ENCODE measurements at regions not wholly inside any gene's neighbourhood (a gene's known extent, or its start where the extent isn't known, plus 50 kb on each side); places are given as distances from the start of the nearest gene placed in this dataset.
A peak's percentile ranks its signal among the peaks of the same experiment; 100 is the strongest.

DNA sequence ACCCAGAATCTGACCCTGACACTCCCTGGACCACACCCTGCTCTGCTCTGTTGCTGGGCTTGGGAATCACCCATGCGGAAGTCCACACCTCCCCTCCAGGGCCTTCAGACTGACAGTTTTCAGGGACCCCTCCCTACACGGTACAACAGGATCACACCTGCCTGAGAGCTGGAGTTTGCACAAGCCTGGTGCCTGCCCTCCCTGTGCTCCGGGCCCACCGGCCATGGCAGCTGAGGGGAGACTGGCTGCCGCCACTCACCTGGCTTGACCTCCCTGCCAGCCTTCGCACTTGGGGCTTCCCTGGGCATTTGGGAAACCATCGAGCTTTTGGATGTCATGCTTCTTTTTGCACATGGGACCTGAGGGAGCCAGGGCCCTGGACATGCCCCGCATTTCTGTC, 95.9 kb upstream of the ANKRD34C start:
- no peak for DNase-seq (ENCODE audit: low read depth in 2 of 2)

DNA sequence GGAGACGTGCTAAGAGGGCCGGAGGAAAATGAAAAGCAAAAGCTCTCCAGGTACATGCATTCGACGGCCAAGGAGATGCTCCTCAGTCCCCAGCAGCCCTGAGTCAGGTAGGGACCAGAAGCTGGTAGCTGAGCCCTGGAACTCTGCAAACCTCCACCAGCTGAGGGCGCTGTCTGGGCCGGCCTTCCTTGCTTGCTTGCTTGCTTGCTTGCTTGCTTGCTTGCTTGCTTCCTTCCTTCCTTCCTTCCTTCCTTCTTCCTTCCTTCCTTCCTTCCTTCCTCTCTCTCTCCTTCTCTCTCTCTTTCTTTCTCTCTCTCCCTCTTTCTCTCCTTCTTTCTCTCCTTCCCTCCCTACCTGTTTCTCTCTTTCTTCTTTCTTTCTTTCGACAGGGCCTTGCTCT, 94.6 kb upstream of the RASGRF1 start:
- peak in 1 of 2 donors; percentile 2 for DNase-seq (ENCODE audit: low read depth in 2 of 2)

DNA sequence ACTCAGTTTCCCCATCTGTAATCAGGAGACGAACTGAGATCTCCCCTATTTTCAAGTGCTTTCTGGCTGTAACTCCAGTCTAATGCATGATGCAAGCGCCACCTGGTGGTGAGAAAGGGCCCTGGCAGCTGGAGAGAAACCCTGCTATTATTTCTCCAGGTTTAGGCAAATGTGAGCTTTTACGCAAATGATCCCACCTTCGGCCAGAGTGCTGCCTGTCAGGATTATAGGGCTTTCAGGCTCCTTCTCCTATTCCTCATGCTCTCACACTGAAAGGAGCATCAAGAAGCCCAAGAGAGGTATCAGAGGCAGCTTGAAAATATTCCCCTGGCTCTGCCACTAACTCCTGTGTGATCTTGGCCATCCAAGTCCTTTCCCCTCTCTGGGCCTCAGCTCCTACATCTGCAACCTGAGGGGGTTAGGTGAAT, 93.9 kb upstream of the RASGRF1 start:
- peak; percentile 15 to 42 for DNase-seq (ENCODE audit: low read depth in 2 of 2)

DNA sequence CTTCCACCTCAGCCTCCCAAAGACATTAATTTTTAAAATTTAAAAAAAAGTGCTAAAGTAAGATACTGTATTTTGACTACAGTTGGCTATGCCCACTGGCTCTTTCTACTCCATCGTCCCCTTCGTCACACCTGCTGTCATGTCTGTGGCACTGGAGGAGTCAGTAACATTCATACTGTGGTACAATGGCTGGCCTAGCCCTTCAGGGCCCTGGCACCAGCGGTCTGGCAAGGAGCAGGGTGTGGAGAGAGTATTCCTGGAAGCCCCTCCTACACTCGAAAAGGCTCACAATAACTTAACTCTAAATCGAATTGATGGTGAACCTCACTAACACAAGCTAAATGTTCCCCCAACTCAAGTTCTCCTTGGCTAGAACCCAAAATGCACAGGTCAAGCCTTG, 89.7 kb upstream of the RASGRF1 start:
- no peak for DNase-seq (ENCODE audit: low read depth in 2 of 2)

DNA sequence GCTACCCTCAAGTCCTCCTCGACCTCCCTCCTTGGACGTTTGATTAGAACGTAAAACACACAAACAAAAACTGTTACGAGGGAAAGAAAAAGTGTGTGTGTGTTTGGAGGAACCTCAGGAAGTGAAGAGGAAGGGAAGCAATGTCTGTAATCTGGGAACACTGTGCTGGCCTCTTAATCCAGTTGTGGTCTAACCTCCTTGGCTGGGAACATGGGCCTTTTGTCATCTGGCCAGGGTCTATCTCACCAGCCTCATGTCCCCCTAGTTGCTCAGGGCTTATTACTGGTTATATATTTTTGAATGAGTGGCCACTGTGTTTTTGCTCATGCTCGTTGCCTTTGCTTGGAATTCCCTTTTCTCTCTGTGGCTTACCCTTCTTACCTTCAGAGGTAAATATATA, 89.0 kb upstream of the RASGRF1 start:
- DNase-seq (ENCODE audit: low read depth in 2 of 2) = no peak

DNA sequence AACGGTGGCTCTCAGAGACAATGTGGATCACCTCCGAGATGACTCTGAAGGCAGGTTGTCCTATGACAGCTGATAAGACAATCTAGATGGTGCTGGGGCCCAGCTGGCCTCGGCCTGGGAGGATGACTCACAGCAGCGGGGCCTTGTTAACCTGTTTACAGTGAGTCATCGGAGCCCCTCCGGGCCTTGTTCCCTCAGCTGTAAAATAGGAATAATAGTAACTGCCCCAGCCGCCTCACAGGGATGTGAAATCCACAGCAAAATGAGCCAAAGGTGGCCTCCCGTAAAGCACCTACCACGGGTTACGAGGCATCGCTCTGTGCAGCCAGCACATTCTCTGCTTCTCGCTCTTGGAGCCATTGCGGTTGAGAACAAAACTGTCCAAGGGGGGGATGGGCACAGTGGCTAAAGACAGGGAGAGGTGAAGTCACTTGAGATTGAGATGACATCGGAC, 88.6 kb upstream of the RASGRF1 start:
- no peak for DNase-seq (ENCODE audit: low read depth in 2 of 2)

DNA sequence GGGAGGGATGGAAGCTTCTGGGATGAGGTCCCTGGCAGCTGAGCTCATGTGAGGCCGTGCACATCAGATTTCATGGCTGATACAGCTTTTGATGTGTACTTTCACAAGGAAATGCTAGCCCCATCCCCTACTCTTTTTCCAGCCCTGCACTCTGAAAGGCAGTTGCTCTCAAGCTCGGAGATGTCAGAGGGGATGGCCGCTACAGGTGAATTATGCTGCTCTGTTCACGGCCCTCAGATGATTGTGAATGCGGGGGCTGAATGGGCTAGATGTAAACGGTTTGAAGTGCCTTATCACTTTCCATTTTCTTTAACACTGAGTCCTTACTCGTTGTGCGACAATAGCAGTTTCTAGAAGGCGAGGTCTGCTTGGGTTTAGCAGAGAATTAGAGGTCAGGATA, 88.0 kb upstream of the RASGRF1 start:
- no peak for DNase-seq (ENCODE audit: low read depth in 2 of 2)

DNA sequence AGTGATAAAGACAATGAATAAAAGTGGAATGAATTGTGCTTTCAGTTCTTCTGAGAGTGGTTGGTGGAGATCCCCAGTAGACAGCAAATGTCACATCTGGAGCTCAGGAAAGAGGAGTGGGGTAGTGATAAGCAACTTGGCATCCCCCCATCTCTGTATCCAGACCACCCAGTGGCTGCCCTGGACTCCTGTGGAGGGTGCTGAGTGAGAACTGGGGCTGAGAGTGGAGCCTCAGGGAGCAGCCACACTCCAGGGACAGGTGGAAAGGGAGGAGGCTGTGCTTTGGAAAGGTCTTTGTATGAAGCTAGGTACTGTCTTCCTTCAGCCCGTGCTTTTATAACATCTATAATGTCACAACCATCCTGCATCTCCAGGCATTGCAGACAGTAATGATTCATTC, 85.6 kb upstream of the RASGRF1 start:
- no peak for DNase-seq (ENCODE audit: low read depth in 2 of 2)

DNA sequence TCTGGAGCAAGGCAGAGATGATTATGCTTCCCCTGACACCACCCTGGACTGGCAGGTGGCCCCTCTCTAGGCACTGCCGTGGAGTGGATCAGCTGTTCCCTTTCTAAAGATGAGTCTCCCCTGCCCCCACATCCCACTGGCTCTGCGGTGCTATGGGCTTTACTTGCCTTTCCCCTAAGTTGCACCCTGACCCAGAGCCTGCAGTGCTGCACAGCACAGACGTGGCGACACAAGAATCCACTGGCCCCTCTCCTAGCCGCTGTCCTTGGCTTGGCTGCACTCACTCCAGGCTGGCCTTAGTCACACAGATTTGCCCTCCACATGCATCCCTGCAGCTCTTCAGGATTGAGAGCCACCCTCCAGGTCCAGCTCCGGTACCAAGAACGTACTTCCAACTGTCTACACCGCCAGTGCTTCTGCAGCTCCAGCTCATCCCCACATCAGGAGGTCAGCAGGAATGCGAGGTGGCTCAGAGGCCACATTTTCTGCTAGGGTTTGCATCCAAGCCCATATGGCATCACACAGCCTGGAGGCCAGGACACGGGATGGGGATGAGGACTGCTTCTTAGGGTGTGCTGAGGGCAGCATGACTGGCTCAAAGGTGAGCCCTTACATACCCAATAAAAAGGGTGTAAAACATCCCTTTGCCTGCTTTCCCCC, 82.4 kb upstream of the RASGRF1 start:
- DNase-seq (ENCODE audit: low read depth in 2 of 2) = no peak

DNA sequence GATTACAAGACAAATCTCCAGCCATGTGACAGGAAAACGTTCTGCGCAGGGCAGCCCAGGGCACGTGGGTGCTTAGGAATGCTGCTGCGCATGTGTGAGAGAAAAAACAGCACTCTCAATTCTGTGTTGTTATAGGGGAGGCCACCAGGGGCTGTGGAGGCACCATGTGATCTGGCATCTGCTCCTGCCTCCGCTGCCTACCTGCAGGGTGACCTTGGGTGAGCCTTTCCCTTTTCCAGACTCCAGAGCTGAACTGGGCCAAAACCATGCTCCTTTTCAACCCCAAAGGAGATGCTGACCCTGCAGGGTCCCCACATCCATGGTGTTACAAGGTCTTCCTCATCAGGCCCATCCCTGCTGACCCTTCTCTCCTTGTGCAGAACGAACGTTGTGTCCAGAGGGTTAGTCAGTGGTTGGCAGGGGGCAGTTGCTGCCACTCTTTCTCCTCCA, 81.5 kb upstream of the RASGRF1 start:
- DNase-seq (ENCODE audit: low read depth in 2 of 2) = no peak

DNA sequence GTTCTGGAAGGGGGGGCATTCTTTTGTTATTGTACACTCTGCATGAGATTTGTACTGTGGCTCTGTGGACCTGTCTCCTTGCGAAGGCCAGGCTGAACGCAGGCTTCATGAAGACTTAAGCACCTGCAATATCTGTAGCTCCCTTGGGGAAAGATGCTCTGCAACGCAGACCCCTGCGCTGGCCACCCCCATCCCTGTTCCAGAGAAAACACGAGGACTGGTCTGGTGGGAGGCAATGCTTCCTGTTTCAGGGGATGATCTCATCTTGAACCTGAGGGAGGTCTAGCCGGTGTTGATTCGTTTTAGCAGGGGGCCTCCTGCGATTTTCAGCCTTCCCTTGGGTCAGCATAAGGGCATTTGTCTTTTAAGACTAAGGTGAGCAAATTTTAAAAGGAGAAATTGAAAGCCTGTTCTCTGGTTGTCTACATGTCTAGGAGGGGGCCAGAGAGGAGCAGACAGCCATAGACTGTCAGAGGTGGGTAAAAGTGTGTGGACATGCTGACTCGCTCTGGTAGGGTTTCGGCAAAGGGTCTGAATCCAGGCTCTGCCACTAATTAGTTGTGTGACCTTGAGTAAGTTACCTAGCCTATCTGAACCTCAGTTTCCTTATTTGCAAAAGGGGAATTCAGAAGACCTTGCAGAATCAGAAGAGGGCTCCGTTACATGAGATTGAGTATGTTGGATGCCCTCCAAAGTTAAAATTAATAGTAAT, 80.9 kb upstream of the RASGRF1 start:
- no peak for DNase-seq (ENCODE audit: low read depth in 2 of 2)

DNA sequence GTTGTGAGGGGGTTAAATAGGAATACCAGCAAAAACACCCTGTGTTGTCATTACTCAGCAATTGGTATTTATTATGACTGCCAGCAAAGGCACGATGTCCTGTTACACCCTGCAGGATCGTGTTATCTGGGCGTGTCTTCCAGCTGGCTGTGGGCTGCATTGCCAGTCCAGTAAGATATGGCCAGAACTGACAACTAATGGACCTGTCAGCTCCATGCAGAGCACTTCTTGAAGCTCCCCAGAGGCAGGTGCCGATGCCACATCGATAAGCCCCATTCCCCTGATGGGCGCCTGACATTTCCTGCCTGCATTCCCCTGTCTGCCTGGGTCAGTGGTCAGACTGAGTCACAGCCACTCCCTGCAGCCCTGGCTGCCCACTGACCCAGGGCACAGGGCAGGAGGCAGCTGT, 79.7 kb upstream of the RASGRF1 start:
- DNase-seq (ENCODE audit: low read depth in 2 of 2) = no peak

DNA sequence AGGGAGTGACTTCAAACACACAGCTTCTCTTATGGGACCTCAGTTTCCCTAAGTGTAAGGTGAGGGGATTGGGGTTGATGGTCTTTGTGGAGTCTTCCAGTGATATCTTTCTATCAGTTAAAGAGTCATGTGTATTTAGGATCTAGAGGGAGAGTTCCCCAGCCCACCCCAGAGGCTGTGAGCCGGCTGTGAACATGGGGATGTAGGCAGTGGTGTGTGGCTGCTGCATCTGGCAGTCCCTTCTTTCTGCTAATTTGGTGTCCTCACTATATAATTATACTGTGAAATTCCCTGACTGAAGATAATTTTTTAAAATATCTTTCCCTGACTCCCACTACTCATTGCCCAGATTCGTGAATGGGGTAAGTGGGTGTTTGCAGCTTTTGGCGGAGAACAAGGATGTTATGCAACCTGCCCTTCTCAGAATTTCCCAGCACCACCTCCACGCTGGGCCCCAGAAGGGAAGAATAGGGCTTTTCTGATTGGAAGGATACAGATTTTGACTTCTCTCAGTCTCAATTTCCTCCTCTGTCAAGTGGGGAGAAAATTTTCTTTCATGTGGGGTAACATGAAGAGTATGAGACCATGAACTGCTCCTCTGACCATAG, 79.0 kb upstream of the RASGRF1 start:
- no peak for DNase-seq (ENCODE audit: low read depth in 2 of 2)

DNA sequence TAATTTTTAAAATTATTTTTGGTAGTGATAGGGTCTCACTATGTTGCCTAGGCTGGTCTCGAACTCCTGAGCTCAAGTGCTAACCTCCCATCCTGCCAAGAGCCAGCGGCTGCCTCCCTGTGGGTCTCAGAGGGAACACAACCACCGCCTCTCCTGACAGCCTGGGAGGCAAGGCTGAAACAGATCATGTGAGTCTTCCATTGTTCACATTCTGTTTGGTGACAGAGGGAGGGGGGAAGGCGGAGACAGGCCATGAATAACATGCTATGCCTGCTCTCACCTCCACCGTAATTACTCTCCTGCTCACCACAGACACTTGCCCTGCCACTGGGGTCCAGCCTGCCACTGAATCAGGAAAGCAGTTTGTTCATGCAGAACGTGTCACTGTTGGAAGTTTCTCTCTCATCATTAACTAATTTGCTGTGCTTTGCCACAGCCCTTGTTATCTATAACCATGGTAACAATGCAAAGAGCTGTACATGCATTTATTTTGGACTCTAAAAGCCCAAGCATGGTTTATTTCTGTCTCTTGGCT, 78.4 kb upstream of the RASGRF1 start:
- no peak for DNase-seq (ENCODE audit: low read depth in 2 of 2)

DNA sequence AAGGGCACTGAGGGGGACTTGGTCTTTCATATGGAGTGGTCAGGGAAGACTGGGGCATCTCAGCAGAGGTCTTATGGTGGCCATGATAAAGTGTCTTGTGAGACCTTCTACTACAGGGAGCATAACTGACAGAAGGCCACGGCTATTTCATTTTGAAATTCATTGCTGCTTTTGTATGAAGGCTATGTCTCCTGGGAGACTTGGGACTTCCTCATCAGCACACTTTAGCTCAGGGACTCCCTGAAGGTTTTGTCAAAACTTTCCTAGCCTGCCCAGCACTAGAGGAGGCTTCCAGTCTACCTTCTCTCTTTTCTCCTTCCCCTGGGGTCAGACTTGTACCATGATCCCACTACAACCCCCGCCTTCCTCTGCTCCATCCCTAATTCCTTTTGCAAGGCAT, 77.2 kb upstream of the RASGRF1 start:
- DNase-seq (ENCODE audit: low read depth in 2 of 2) = no peak

DNA sequence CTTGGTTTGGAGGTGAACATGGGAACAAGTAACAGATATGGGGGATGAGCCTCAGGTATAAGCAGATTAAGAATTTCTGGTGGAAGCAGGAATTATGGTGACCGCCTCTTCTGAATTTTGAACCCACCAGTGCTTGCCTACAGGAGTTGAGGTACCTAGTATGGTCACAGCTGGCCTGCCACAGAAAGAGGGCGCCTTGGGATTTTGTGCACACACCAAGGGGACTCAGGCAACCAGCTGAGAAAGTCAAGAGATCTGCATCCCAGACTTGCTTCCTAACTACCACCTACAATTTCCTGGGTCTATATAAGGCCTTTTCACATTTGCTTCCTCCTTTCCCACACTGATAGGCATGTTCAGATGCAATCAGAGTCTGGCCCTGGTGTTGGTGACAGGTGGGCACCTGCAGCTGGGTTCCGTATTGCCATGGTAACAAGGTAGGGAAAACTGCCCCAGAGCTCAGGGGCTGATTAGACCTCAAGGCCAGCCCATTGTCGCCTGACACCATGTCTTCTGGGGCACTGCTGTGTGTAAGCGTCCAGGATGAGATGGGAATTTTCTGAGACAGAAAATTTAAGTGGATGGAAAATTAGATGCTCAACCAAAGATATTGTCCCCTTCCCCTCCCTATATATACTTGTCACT, 75.9 kb upstream of the RASGRF1 start:
- no peak for DNase-seq (ENCODE audit: low read depth in 2 of 2)

DNA sequence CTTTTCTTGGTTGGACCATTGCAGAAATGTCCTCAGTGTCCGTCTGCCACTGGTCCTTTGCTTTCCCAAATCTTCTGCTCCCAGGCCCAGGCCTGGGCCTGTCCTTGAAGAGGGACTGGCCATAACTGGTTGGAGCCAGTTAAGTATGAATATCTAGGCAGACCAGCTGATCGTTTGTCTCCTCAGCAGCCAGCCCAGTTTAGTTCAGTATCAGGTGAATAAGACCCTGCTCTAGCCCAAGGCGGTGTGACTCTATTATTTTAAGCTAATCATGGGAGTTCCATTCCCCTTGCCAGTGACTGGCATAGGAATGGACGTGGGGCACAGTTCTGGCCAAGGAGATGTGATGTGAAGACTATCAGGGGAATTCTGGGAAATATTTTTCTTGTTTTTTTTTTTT, 73.9 kb upstream of the RASGRF1 start:
- DNase-seq (ENCODE audit: low read depth in 2 of 2) = no peak

DNA sequence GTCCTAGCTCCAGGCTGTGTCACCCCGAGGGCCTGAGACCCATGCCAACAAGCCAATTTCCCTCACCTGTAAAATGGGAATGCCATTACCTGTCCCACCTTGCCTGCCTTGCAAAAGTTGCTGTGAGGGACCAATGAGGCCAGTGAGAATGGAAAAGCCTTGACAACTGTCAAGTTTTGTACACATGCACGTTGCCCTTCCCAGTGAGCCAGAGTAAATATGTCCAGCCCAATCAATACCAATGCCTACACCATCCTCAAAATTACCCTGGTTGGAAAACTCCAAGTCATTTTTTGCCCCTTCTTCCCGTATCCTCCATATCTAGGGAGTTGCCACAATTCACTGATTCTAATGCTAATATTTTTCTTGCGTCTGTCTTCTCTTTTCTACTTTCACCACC, 73.5 kb upstream of the RASGRF1 start:
- no peak for DNase-seq (ENCODE audit: low read depth in 2 of 2)

DNA sequence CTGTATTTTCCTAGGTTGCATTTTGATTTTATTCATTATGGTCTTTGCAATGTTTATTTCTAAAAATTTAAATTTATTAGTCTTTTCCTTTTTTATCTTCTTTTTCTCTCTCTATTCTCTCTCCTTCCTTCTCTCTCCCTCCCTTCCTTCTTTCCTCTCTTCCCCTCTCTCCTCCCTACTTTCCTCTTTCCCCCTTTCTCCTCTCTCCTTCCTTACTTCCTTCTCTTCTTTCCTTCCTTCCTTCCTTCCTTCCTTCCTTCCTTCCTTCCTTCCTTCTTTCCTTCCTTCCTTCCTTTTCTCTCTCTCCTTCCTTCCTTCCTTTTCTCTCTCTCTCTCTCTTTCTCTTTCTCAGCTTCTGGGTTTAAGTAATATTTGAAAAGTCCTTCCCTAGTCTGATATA, 72.8 kb upstream of the RASGRF1 start:
- DNase-seq (ENCODE audit: low read depth in 2 of 2) = no peak

DNA sequence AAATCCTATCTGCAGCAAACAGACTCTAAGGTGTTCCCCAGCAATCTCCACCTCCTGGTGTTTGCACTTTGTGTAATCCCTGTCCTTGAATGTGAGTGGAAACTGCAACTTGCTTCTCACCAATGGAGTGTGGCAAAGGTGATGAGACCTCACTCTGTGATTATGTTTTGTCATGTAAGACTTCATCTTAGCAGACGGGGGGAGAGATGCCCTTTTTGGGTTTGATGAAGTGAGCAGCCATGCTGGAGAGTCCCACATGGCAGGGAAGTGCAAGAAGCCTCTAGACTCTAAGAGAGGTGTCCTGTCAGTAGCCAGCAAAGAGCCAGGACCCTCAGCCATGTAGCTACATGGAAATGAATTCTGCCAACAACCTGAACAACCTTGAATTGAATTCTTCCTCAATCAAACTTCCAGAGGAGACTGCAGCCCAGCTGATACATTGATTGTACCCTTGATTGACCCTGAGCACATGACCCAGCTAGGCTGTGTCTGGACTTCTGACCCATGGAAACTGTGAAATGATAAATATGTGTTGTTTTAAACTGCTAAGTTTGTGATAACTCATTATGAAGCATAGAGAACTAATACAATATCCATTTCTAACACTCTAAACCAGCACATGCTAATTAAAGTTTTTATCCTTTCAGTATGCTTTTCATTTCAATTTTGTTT, 71.4 kb upstream of the RASGRF1 start:
- no peak for DNase-seq (ENCODE audit: low read depth in 2 of 2)

DNA sequence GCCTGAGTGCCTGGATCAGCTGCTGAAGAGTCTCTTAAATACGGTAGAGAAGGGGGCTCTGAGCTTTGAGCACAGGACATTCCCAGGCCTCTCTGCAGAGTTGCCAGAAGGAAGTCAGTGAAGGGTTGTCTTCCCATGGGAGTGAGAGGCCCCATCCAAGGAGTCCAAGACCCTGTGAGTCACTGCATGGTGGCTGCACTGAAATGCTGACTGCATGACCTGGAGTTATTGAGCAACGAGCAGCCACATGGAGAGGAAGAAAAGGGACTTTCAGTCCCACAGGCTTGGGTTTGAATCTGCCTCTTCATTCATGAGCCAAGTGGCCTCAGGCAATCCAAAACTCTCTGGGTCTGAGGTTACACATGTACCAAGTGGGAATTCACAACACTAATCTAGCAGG, 69.6 kb upstream of the RASGRF1 start:
- DNase-seq (ENCODE audit: low read depth in 2 of 2) = no peak
